HepG2 (cell line): ENCODE measurements at regions not wholly inside any gene's neighbourhood (a gene's known extent, or its start where the extent isn't known, plus 50 kb on each side); places are given as distances from the start of the nearest gene placed in this dataset.

Source experiments
- ATF3 ChIP-seq: sonication (generic); formaldehyde crosslinking; IDR thresholded peaks from 2 replicates; pipeline ENCODE4 v1.4.0; 2020; ENCODE audit warnings: missing genetic modification reagents
- ATF7 ChIP-seq, 2 experiments: fragments of 450-650 bp in 1 of 2; sonication (generic) in 1 of 2; formaldehyde crosslinking in 1 of 2; IDR thresholded peaks; 2 replicates each; pipeline versions ENCODE4 v1.4.0 to v1.6.1; 2016 to 2020; ENCODE audit warnings: antibody characterized with exemption in 1 of 2, mild to moderate bottlenecking in 1 of 2, missing genetic modification reagents in 1 of 2
- CTCF ChIP-seq: sonication (generic); formaldehyde crosslinking; IDR thresholded peaks from 2 replicates; pipeline ENCODE4 v1.5.0; 2020; ENCODE audit warnings: mild to moderate bottlenecking, missing genetic modification reagents, moderate library complexity
- HOXA7 ChIP-seq: sonication (generic); formaldehyde crosslinking; IDR thresholded peaks from 2 replicates; pipeline ENCODE4 v1.8.1; 2022; ENCODE audit warnings: mild to moderate bottlenecking, missing genetic modification reagents, moderate library complexity
- JUNB ChIP-seq: sonication (generic); formaldehyde crosslinking; IDR thresholded peaks from 2 replicates; pipeline ENCODE4 v1.8.0; 2022; ENCODE audit warnings: missing genetic modification reagents, mild to moderate bottlenecking, borderline replicate concordance
- POLR2A ChIP-seq, 2 experiments: IDR thresholded peaks; 2 replicates each; pipeline ENCODE4 v1.6.1; 2011; ENCODE audit warnings: low read depth in 2 of 2, low read length in 2 of 2, mild to moderate bottlenecking in 1 of 2, moderate library complexity in 1 of 2; ENCODE audit not compliant: insufficient read depth in 1 of 2
- POLR2AphosphoS5 ChIP-seq: IDR thresholded peaks from 2 replicates; pipeline ENCODE4 v1.6.1; 2012; ENCODE audit warnings: low read depth, low read length
- TAF1 ChIP-seq: sonication (generic); formaldehyde crosslinking; IDR thresholded peaks from 2 replicates; pipeline ENCODE4 v1.4.0; 2020; ENCODE audit warnings: missing genetic modification reagents
- TFDP1 ChIP-seq: IDR thresholded peaks from 2 replicates; pipeline ENCODE4 v1.6.1; 2016; ENCODE audit warnings: missing compliant biosample characterization, missing genetic modification reagents, borderline replicate concordance
- ZNF333 ChIP-seq: sonication (generic); formaldehyde crosslinking; IDR thresholded peaks from 2 replicates; pipeline ENCODE4 v1.4.0; 2020; ENCODE audit warnings: mild to moderate bottlenecking, missing genetic modification reagents, borderline replicate concordance
- ZNF652 ChIP-seq: IDR thresholded peaks from 2 replicates; pipeline ENCODE4 v1.6.1; 2016; ENCODE audit warnings: low read depth, borderline replicate concordance

GRCh38 chr3:164612751-164613150 lies 465.5 kb downstream of the SI start:
- TF ChIP-seq CTCF (CRISPR knock-in tag) (no peak), ATF7 (IDR thresholded peaks at IDR 0.05) (no peak), ATF7 (CRISPR knock-in tag; IDR thresholded peaks at IDR 0.05) (no peak), TAF1 (CRISPR knock-in tag) (no peak), POLR2AphosphoS5 (no peak), ZNF333 (no peak), ATF3 (CRISPR knock-in tag) (no peak), ZNF652 (CRISPR knock-in tag) (no peak), HOXA7 (CRISPR knock-in tag) (no peak), TFDP1 (CRISPR knock-in tag) (no peak), JUNB (CRISPR knock-in tag) (no peak), POLR2A (IDR thresholded peaks at IDR 0.05; ENCODE audit: insufficient read depth in 1 of 2, low read depth in 2 of 2, low read length in 2 of 2) (no peak)
